SK-N-SH treated with all-trans-retinoic acid at 6 μM for 48 hours (cell line): ENCODE measurements at regions not wholly inside any gene's neighbourhood (a gene's known extent, or its start where the extent isn't known, plus 50 kb on each side); places are given as distances from the start of the nearest gene placed in this dataset.

Source experiments
- ATAC-seq: fragments of 200-7000 bp; cut with Tn5 transposase; 3 replicates; pipeline ENCODE4 v1.9.1; 2020; ENCODE audit warnings: mild to moderate bottlenecking, moderate library complexity
- ARNTL ChIP-seq: fragments of 450-650 bp; formaldehyde crosslinking; IDR thresholded peaks from 2 replicates; pipeline ENCODE4 v1.5.0; 2020; ENCODE audit warnings: low read depth, mild to moderate bottlenecking, moderate library complexity, borderline replicate concordance
- BACH2 ChIP-seq: fragments of 250-450 bp; sonication (Bioruptor Pico); IDR thresholded peaks from 2 replicates; pipeline ENCODE4 v1.9.0; 2021; ENCODE audit warnings: mild to moderate bottlenecking, borderline replicate concordance
- CREB5 ChIP-seq: fragments of 250-450 bp; sonication (Bioruptor Pico); IDR thresholded peaks from 2 replicates; pipeline ENCODE4 v1.5.1; 2020; ENCODE audit warnings: low read depth, mild to moderate bottlenecking, moderate library complexity
- CSRNP3 ChIP-seq: fragments of 250-450 bp; sonication (Bioruptor Pico); IDR thresholded peaks from 2 replicates; pipeline ENCODE4 v1.5.1; 2021; ENCODE audit warnings: mild to moderate bottlenecking, moderate library complexity
- ESRRG ChIP-seq: fragments of 250-450 bp; sonication (Bioruptor Pico); IDR thresholded peaks from 2 replicates; pipeline ENCODE4 v1.6.1; 2021; ENCODE audit warnings: mild to moderate bottlenecking
- GLIS3 ChIP-seq: fragments of 250-450 bp; sonication (Bioruptor Pico); IDR thresholded peaks from 2 replicates; pipeline ENCODE4 v1.5.0; 2020; ENCODE audit warnings: mild to moderate bottlenecking, moderate library complexity
- ISL1 ChIP-seq: fragments of 250-450 bp; sonication (Bioruptor Pico); IDR thresholded peaks from 2 replicates; pipeline ENCODE4 v2.1.2; 2022; ENCODE audit warnings: mild to moderate bottlenecking, moderate library complexity
- OSR1 ChIP-seq: fragments of 250-450 bp; sonication (Bioruptor Pico); IDR thresholded peaks from 2 replicates; pipeline ENCODE4 v1.8.0; 2022; ENCODE audit warnings: moderate library complexity, mild to moderate bottlenecking, inconsistent platforms
- PATZ1 ChIP-seq: fragments of 250-450 bp; sonication (Bioruptor Pico); IDR thresholded peaks from 2 replicates; pipeline ENCODE4 v1.8.0; 2020; ENCODE audit warnings: mild to moderate bottlenecking, moderate library complexity, borderline replicate concordance
- POU6F1 ChIP-seq: fragments of 250-450 bp; sonication (Bioruptor Pico); IDR thresholded peaks from 2 replicates; pipeline ENCODE4 v1.8.0; 2021; ENCODE audit warnings: low read depth, mild to moderate bottlenecking, moderate library complexity, borderline replicate concordance
- PPARA ChIP-seq: fragments of 250-450 bp; sonication (Bioruptor Pico); IDR thresholded peaks from 2 replicates; pipeline ENCODE4 v1.5.0; 2020; ENCODE audit warnings: mild to moderate bottlenecking, borderline replicate concordance
- RARB ChIP-seq: fragments of 250-450 bp; sonication (Bioruptor Pico); IDR thresholded peaks from 2 replicates; pipeline ENCODE4 v1.8.0; 2021; ENCODE audit warnings: mild to moderate bottlenecking, moderate library complexity
- SNAI2 ChIP-seq: fragments of 250-450 bp; sonication (Bioruptor Pico); IDR thresholded peaks from 2 replicates; pipeline ENCODE4 v1.5.0; 2020; ENCODE audit warnings: mild to moderate bottlenecking, moderate library complexity
- TCF4 ChIP-seq: fragments of 250-450 bp; sonication (Bioruptor Pico); IDR thresholded peaks from 2 replicates; pipeline ENCODE4 v1.8.0; 2021; ENCODE audit warnings: mild to moderate bottlenecking, moderate library complexity, borderline replicate concordance
- TOX ChIP-seq: fragments of 250-450 bp; sonication (Bioruptor Pico); IDR thresholded peaks from 2 replicates; pipeline ENCODE4 v1.8.0; 2021; ENCODE audit warnings: mild to moderate bottlenecking, moderate library complexity, borderline replicate concordance
- TSHZ2 ChIP-seq: fragments of 250-450 bp; sonication (Bioruptor Pico); IDR thresholded peaks from 2 replicates; pipeline ENCODE4 v1.5.0; 2020; ENCODE audit warnings: mild to moderate bottlenecking, moderate library complexity
- ZC3H10 ChIP-seq: fragments of 250-450 bp; sonication (Bioruptor Pico); IDR thresholded peaks from 2 replicates; pipeline ENCODE4 v1.5.1; 2021; ENCODE audit warnings: mild to moderate bottlenecking, moderate library complexity
- ZFP3 ChIP-seq: fragments of 250-450 bp; sonication (Bioruptor Pico); IDR thresholded peaks from 2 replicates; pipeline ENCODE4 v1.5.0; 2020; ENCODE audit warnings: mild to moderate bottlenecking, moderate library complexity
- ZFP30 ChIP-seq: fragments of 450-650 bp; formaldehyde crosslinking; IDR thresholded peaks from 2 replicates; pipeline ENCODE4 v1.5.0; 2022; ENCODE audit warnings: mild to moderate bottlenecking, moderate library complexity
- ZNF565 ChIP-seq: fragments of 450-650 bp; formaldehyde crosslinking; conservative IDR thresholded peaks from 2 replicates; pipeline ENCODE4 v1.5.0; 2020; ENCODE audit warnings: low read depth, mild to moderate bottlenecking, moderate library complexity
- ZNF70 ChIP-seq: fragments of 450-650 bp; formaldehyde crosslinking; IDR thresholded peaks from 2 replicates; pipeline ENCODE4 v1.5.0; 2020; ENCODE audit warnings: mild to moderate bottlenecking, moderate library complexity
- ZNF8 ChIP-seq: fragments of 450-650 bp; formaldehyde crosslinking; IDR thresholded peaks from 2 replicates; pipeline ENCODE4 v1.5.0; 2020; ENCODE audit warnings: mild to moderate bottlenecking, moderate library complexity

GRCh38 chr14:41071351-41071750 lies 535.3 kb upstream of the LRFN5 start:
- TF ChIP-seq PPARA (CRISPR knock-in tag) (no peak), TOX (CRISPR knock-in tag) (no peak), GLIS3 (no peak), PATZ1 (CRISPR knock-in tag) (no peak), POU6F1 (CRISPR knock-in tag) (no peak), ZNF8 (no peak), BACH2 (no peak), ESRRG (no peak), ZNF70 (CRISPR knock-in tag) (no peak), CSRNP3 (no peak), SNAI2 (CRISPR knock-in tag) (no peak), CREB5 (CRISPR knock-in tag) (no peak), ISL1 (CRISPR knock-in tag) (no peak), TCF4 (CRISPR knock-in tag) (no peak), ZFP3 (no peak), OSR1 (no peak), RARB (CRISPR knock-in tag) (no peak), ZC3H10 (CRISPR knock-in tag) (no peak), ZFP30 (CRISPR knock-in tag) (no peak), ARNTL (CRISPR knock-in tag) (no peak)
- ATAC-seq, result no peak

- TF ChIP-seq ISL1 (CRISPR knock-in tag) (0 out of 2 replicates have a peak, but pooled peaks have one; percentile 15), TSHZ2 (CRISPR knock-in tag) (no peak)
- no peak for ATAC-seq
Observed at GRCh38 chr14:41062826-41063225, 543.9 kb upstream of the LRFN5 start.

GRCh38 chr14:41055589-41055988 lies 551.1 kb upstream of the LRFN5 start:
- TF ChIP-seq GLIS3 (no peak), ZNF565 (CRISPR knock-in tag) (no peak), SNAI2 (CRISPR knock-in tag) (no peak), TOX (CRISPR knock-in tag) (no peak), CREB5 (CRISPR knock-in tag) (no peak), TCF4 (CRISPR knock-in tag) (no peak), PPARA (CRISPR knock-in tag) (no peak), OSR1 (no peak), ZFP30 (CRISPR knock-in tag) (no peak), ISL1 (CRISPR knock-in tag) (no peak)

More at GRCh38 chr14:41055589-41055988, 551.1 kb upstream of the LRFN5 start:
- no peak for ATAC-seq
